ENCODE measurements at regions not wholly inside any gene's neighbourhood (a gene's known extent, or its start where the extent isn't known, plus 50 kb on each side); places are given as distances from the start of the nearest gene placed in this dataset.

- DNase-seq, result no peak
Measured at GRCh38 chr2:12971581-12972365, 255.0 kb downstream of the TRIB2 start.

- no peak for DNase-seq
Measured at GRCh38 chr2:12978066-12978835, 261.5 kb downstream of the TRIB2 start.

- no peak for DNase-seq
Measured at GRCh38 chr2:12979066-12979465, 262.3 kb downstream of the TRIB2 start.

GRCh38 chr2:12980817-12981216 lies 264.1 kb downstream of the TRIB2 start:
- DNase-seq, result no peak

GRCh38 chr2:12982149-12982584 lies 265.4 kb downstream of the TRIB2 start:
- DNase-seq, result no peak

- no peak for DNase-seq
Measured at GRCh38 chr2:12987246-12987645, 270.5 kb downstream of the TRIB2 start.

GRCh38 chr2:12988279-12988678 lies 271.5 kb downstream of the TRIB2 start:
- DNase-seq, result no peak

- no peak for DNase-seq
Measured at GRCh38 chr2:12990523-12990922, 273.8 kb downstream of the TRIB2 start.

- DNase-seq, result no peak
Measured at GRCh38 chr2:12998685-12999084, 281.9 kb downstream of the TRIB2 start.

- DNase-seq, result no peak
Measured at GRCh38 chr2:13000664-13001363, 284.1 kb downstream of the TRIB2 start.

GRCh38 chr2:13001408-13001807 lies 284.7 kb downstream of the TRIB2 start:
- no peak for DNase-seq

GRCh38 chr2:13002536-13003331 lies 286.0 kb downstream of the TRIB2 start:
- no peak for DNase-seq

GRCh38 chr2:13003500-13003899 lies 286.8 kb downstream of the TRIB2 start:
- DNase-seq, result no peak

GRCh38 chr2:13005048-13005447 lies 288.3 kb downstream of the TRIB2 start:
- no peak for DNase-seq

GRCh38 chr2:13005761-13006335 lies 289.1 kb downstream of the TRIB2 start:
- no peak for DNase-seq

GRCh38 chr2:13006426-13006825 lies 289.7 kb downstream of the TRIB2 start:
- no peak for DNase-seq

GRCh38 chr2:13006829-13007717 lies 290.3 kb downstream of the TRIB2 start:
- DNase-seq, result peak; percentile 33

GRCh38 chr2:13009027-13009642 lies 292.4 kb downstream of the TRIB2 start:
- DNase-seq, result no peak

GRCh38 chr2:13010283-13010682 lies 293.5 kb downstream of the TRIB2 start:
- no peak for DNase-seq

- DNase-seq, result no peak
Measured at GRCh38 chr2:13014783-13015182, 298.0 kb downstream of the TRIB2 start.
